ENCODE measurements at regions not wholly inside any gene's neighbourhood (a gene's known extent, or its start where the extent isn't known, plus 50 kb on each side); places are given as distances from the start of the nearest gene placed in this dataset.

- 24 to 27% methylated on average over 9 of the region's 9 CpGs for WGBS, 2 donors
- no peak for DNase-seq (ENCODE audit: low spot score in 2 of 2)
- TF ChIP-seq POLR2A (IDR thresholded peaks at IDR 0.05) (no peak), CTCF (IDR thresholded peaks at IDR 0.05) (no peak)
- intact Hi-C loops (cut with DNase I; ENCODE audit: low total_unique reads) = no loop called here
- H3K4me3 ChIP-seq (ENCODE audit: low read depth, poor library complexity, severe bottlenecking) = no peak overlapping the region
These were observed 57.6 kb upstream of the NEO1 start for GRCh38 chr15:72994534-72995177.

GRCh38 chr15:72992841-72993252, 59.4 kb upstream of the NEO1 start:
- DNase-seq (ENCODE audit: low spot score in 2 of 2) = no peak
- no peak overlapping the region for H3K4me3 ChIP-seq (ENCODE audit: low read depth, poor library complexity, severe bottlenecking)
- TF ChIP-seq CTCF (IDR thresholded peaks at IDR 0.05) = no peak
- no peak for TF ChIP-seq POLR2A (IDR thresholded peaks at IDR 0.05)
- 59 to 66% methylated on average over 8 of the region's 8 CpGs for WGBS, 2 donors
- intact Hi-C loops (cut with DNase I; ENCODE audit: low total_unique reads) = no loop called here

- H3K4me3 ChIP-seq (ENCODE audit: low read depth, poor library complexity, severe bottlenecking) = no peak overlapping the region
- DNase-seq (ENCODE audit: low spot score in 2 of 2) = no peak
- 64 to 76% methylated on average over 3 of the region's 3 CpGs for WGBS, 2 donors
- no peak for TF ChIP-seq CTCF (IDR thresholded peaks at IDR 0.05)
- TF ChIP-seq POLR2A (IDR thresholded peaks at IDR 0.05) = no peak
- intact Hi-C loops (cut with DNase I; ENCODE audit: low total_unique reads) = no loop called here
These were observed 61.2 kb upstream of the NEO1 start for GRCh38 chr15:72991026-72991425.

- H3K4me3 ChIP-seq (ENCODE audit: low read depth, poor library complexity, severe bottlenecking) = no peak overlapping the region
- DNase-seq (ENCODE audit: low spot score in 2 of 2) = no peak
- WGBS, 2 donors = 75 to 80% methylated on average over 3 of the region's 3 CpGs
- TF ChIP-seq CTCF (IDR thresholded peaks at IDR 0.05) (no peak), POLR2A (IDR thresholded peaks at IDR 0.05) (no peak)
- intact Hi-C loops (cut with DNase I; ENCODE audit: low total_unique reads) = no loop called here
These were observed 68.3 kb upstream of the NEO1 start for GRCh38 chr15:72983801-72984545.

GRCh38 chr15:72982714-72983113, 69.5 kb upstream of the NEO1 start:
- no peak overlapping the region for H3K4me3 ChIP-seq (ENCODE audit: low read depth, poor library complexity, severe bottlenecking)
- intact Hi-C loops (cut with DNase I; ENCODE audit: low total_unique reads) = no loop called here
- TF ChIP-seq POLR2A (IDR thresholded peaks at IDR 0.05) = no peak
- no peak for TF ChIP-seq CTCF (IDR thresholded peaks at IDR 0.05)
- WGBS, 2 donors = 39 to 48% methylated on average over 2 of the region's 2 CpGs
- DNase-seq (ENCODE audit: low spot score in 2 of 2) = no peak
